ENCODE measurements at regions not wholly inside any gene's neighbourhood (a gene's known extent, or its start where the extent isn't known, plus 50 kb on each side); places are given as distances from the start of the nearest gene placed in this dataset.

DNA sequence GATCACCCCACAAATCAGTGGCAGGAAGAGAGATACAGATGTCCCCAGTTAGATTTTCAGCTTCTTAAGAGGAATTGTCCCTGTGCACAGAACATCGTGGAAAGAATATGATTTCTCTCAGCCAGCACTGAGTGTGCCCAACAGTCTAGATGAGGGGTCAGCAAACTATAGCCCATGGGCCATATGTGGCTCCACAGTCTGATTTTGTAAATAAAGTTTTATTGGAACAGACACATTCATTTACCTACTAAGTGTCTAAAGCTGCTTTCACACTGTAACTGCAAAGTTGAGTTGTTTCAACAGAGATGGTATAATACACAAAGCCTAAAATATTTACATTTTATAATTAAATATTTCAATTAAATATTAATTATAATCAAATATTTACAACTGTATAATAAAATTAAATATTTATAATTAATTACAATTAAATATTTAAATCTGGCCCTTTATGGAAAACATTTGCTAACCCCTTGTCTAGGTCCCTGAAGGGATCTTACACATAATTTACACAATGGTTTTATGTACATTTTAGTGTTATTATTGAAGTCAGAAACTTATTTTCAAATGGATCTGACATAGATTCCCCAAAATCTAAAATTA is 407.6 kb downstream of the PTPRU start:
- TF ChIP-seq, protein P1, sequence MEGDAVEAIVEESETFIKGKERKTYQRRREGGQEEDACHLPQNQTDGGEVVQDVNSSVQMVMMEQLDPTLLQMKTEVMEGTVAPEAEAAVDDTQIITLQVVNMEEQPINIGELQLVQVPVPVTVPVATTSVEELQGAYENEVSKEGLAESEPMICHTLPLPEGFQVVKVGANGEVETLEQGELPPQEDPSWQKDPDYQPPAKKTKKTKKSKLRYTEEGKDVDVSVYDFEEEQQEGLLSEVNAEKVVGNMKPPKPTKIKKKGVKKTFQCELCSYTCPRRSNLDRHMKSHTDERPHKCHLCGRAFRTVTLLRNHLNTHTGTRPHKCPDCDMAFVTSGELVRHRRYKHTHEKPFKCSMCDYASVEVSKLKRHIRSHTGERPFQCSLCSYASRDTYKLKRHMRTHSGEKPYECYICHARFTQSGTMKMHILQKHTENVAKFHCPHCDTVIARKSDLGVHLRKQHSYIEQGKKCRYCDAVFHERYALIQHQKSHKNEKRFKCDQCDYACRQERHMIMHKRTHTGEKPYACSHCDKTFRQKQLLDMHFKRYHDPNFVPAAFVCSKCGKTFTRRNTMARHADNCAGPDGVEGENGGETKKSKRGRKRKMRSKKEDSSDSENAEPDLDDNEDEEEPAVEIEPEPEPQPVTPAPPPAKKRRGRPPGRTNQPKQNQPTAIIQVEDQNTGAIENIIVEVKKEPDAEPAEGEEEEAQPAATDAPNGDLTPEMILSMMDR (IDR thresholded peaks at IDR 0.05; ENCODE audit: low read depth, low read length): no peak
- H3K9me3 ChIP-seq (ENCODE audit: severe bottlenecking): no peaks in the 10 kb centered on the region
- no peak for DNase-seq
- no peak overlapping the region for H3K27ac ChIP-seq
- H3K36me3 ChIP-seq: no peaks in the 10 kb centered on the region
- no peak overlapping the region for H3K4me3 ChIP-seq (ENCODE audit: low read depth, low read length)
- no peaks in the 10 kb centered on the region for H3K27me3 ChIP-seq (ENCODE audit: insufficient read depth, low read depth, severe bottlenecking)

- H3K27ac ChIP-seq: no peak overlapping the region
- no peak overlapping the region for H3K4me3 ChIP-seq (ENCODE audit: low read depth, low read length)
- H3K27me3 ChIP-seq (ENCODE audit: insufficient read depth, low read depth, severe bottlenecking): no peaks in the 10 kb centered on the region
- H3K9me3 ChIP-seq (ENCODE audit: severe bottlenecking): no peaks in the 10 kb centered on the region
- TF ChIP-seq, protein P1 (IDR thresholded peaks at IDR 0.05; ENCODE audit: low read depth, low read length): no peak
- DNase-seq: no peak
- no peaks in the 10 kb centered on the region for H3K36me3 ChIP-seq
Observed at GRCh38 chr1:29643281-29643680, 407.0 kb downstream of the PTPRU start.

GRCh38 chr1:29642519-29642918 is 406.2 kb downstream of the PTPRU start:
- no peak for DNase-seq
- TF ChIP-seq, protein P1 (IDR thresholded peaks at IDR 0.05; ENCODE audit: low read depth, low read length): no peak
- no peak overlapping the region for H3K27ac ChIP-seq
- no peaks in the 10 kb centered on the region for H3K36me3 ChIP-seq
- H3K27me3 ChIP-seq (ENCODE audit: insufficient read depth, low read depth, severe bottlenecking): no peaks in the 10 kb centered on the region
- H3K9me3 ChIP-seq (ENCODE audit: severe bottlenecking): no peaks in the 10 kb centered on the region
- no peak overlapping the region for H3K4me3 ChIP-seq (ENCODE audit: low read depth, low read length)

- TF ChIP-seq, protein P1 (IDR thresholded peaks at IDR 0.05; ENCODE audit: low read depth, low read length): no peak
- no peak overlapping the region for H3K27ac ChIP-seq
- DNase-seq: no peak
Observed at GRCh38 chr1:29641921-29642320, 405.6 kb downstream of the PTPRU start.

DNA sequence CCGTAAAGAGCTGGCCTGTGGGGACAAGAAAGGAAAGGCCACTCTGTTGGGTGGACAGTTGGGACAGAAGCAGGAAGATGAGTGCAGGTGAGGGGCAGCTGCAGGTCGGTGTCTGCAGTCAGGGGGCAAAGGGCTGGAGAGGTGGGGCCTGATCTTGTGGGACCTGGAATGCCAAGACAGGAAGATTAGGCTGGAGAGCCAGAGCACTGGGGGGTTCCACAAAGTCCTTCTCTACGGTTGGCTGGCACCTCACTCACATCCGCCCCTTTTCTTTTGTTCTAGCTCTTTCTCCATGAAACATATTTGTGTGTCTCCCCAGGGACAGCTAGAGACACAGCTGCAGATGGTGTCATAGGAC is 404.1 kb downstream of the PTPRU start:
- no peak for DNase-seq
- Histone ChIP-seq H3K27me3 (ENCODE audit: insufficient read depth, low read depth, severe bottlenecking) (no peaks in the 10 kb centered on the region), H3K4me3 (ENCODE audit: low read depth, low read length) (no peak overlapping the region), H3K36me3 (no peaks in the 10 kb centered on the region), H3K27ac (no peak overlapping the region), H3K9me3 (ENCODE audit: severe bottlenecking) (no peaks in the 10 kb centered on the region)
- TF ChIP-seq, protein P1 (IDR thresholded peaks at IDR 0.05; ENCODE audit: low read depth, low read length): no peak

More at GRCh38 chr1:29641921-29642320, 405.6 kb downstream of the PTPRU start:
- no peak overlapping the region for H3K4me3 ChIP-seq (ENCODE audit: low read depth, low read length)
- no peaks in the 10 kb centered on the region for H3K9me3 ChIP-seq (ENCODE audit: severe bottlenecking)
- no peaks in the 10 kb centered on the region for H3K36me3 ChIP-seq
- no peaks in the 10 kb centered on the region for H3K27me3 ChIP-seq (ENCODE audit: insufficient read depth, low read depth, severe bottlenecking)
